HG03342 (cell line): ENCODE measurements at regions not wholly inside any gene's neighbourhood (a gene's known extent, or its start where the extent isn't known, plus 50 kb on each side); places are given as distances from the start of the nearest gene placed in this dataset.
"Not testable (repeated sequence)": the region's sequence is repeated elsewhere in the genome, so short reads cannot be mapped to it uniquely, and the experiment has no call there.

Source experiments
- ATAC-seq: cut with Tn5 transposase; IDR thresholded peaks from one replicate; pipeline ENCODE4 v1.9.1; 2021; ENCODE audit warnings: mild to moderate bottlenecking, moderate library complexity; ENCODE audit not compliant: unreplicated experiment

GRCh38 chr6:8819446-8819845 is 384.1 kb upstream of the SLC35B3 start:
- no peak for ATAC-seq

DNA sequence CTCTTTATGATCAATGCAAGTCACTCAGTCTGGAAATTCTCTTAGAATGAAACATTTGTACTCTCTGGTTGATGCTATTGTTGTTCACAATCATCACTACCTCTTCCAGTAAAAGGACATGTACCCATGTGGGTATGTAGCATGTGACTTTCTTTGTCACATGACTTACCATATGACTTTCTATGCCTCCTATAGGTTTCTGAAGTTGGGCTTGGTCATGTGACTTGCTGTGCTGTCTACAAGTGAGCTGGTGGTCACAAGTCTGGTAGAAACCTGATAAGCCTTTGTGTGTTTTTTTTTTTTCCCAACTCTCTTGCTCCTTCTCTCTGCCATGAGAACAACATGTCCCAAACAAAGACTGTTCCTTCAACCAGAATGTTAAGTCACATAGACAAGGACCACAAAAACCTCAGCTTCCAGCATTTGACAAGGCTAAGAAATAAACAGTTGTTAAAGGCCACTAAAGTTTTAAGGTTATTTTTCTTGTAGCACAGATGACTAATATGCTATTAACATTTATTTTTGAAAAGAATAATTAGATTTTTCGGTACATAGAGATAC is 379.2 kb upstream of the SLC35B3 start:
- no peak for ATAC-seq

DNA sequence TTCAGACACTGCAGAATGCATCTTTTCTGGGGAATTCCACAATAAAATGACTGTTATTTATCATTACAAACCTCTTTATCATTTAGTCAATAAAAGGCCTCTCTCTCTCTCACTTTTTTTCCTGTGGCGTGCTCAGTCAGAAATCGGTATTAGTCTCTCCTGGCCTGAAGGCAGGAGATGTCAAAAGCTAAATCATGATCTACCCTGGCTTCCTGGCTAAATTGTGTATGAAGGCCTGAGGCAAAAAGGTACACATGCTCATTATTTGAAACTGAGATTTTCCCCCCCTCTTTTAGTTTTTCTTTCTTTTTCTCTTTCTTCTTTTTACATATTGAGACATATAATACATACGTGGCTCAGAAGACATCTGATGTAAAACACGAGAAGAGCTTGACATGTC is 375.0 kb upstream of the SLC35B3 start:
- no peak for ATAC-seq

DNA sequence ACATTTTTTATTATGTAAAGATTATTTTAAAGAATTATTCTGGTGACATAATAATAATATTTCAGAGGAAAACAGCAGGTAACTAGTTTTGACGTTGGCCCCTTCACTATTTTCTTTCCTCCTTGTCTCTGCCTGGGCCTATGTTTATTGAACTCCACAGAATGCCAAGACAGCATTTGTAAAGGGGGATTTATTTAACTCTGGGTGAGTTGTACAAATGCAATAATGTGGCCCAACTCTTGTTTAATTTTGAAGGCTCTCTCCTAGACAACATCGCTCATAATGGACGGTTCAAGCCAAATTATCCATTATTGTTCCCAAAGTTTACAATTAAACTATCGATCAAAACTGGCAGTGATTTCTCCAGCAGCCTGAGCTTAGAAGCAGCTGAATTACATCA is 374.3 kb upstream of the SLC35B3 start:
- ATAC-seq: no peak

DNA sequence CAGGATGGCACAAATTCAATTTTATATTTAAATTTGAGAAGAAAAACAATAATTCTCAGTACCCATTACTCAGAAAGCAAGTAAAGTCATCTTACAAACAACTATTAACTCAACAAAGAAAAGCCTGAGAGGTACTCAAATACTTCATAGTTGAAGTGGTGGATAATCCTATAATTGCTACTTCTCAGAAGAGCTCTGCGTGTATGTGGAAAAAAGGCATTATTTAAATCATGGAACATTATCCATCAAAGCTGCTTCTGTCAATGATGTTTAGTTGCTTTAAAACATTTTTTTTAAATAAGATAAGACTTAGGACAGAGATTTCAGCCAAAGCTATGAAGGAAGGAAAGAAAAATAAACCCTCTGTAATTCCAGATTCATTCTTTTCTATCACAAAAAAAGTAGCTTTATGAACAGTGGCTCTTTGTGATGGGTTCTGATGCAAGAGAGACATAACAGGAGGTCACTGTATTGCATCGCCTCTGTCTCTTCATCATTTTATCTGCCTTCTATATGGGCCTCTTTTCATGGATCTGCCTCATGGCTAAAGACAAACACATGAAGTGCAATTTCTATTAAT is 367.9 kb upstream of the SLC35B3 start:
- ATAC-seq: no peak

- not testable (repeated sequence) for ATAC-seq
Measured at GRCh38 chr6:8802397-8802796, 367.1 kb upstream of the SLC35B3 start.

- no peak for ATAC-seq
Measured at GRCh38 chr6:8794420-8794819, 359.1 kb upstream of the SLC35B3 start.

DNA sequence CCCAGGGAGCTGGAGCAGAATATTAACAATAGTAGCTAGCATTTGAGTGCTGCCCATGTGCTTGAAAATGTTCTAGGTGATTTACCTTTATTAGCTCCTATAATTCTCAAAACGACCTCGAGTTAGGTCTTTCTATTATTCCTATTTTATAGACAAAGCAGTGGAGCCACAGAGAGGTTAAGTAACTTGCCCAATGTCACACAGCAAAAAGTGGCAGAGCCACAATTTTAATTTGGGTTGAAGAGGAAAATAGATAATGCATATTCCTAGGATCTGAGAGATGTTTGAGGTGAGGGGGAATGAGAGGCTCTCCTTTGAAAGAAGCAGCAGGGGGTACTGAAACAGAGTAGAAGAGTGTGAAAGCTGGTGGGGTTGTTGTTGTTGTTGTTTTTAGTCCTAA is 354.5 kb upstream of the SLC35B3 start:
- no peak for ATAC-seq

DNA sequence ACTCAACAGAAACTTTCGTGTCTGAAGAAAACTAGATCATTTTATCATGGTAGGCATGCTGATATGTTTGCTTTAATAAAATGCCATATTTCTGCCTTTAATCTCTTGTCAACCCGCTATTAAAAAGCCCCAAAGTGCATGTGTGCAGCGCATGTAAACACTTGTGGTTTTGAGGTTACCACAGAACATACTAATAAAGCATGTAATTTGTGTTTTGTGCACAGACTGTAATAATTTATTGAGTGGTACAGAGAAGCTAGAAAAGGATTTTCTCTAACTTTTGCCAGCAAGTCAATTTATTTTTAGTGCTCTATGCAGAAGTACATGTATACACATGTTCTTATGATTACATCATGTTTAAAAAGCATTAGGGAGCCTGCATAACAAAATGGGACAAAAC is 349.9 kb upstream of the SLC35B3 start:
- ATAC-seq: no peak

- no peak for ATAC-seq
Measured at GRCh38 chr6:8783191-8783590, 347.8 kb upstream of the SLC35B3 start.

DNA sequence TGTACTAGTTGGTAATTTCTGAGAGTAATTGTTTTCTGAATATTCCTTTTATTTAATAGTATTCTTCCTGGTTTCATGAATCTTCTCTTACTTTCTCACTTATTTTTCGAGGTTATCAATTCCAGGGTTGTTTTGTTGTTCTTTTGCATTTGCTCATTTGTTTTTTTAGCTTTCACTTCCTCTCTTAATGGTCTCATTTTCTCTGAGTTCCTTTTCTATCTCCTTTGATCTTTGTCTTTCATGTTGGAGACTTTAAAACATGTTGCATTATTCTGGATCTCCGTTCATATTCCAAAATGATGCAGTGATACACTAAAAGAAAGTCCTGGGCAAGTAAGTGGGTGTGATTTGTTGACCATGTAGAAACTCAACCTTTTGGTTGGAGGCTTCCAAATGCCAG is 345.3 kb upstream of the SLC35B3 start:
- no peak for ATAC-seq

DNA sequence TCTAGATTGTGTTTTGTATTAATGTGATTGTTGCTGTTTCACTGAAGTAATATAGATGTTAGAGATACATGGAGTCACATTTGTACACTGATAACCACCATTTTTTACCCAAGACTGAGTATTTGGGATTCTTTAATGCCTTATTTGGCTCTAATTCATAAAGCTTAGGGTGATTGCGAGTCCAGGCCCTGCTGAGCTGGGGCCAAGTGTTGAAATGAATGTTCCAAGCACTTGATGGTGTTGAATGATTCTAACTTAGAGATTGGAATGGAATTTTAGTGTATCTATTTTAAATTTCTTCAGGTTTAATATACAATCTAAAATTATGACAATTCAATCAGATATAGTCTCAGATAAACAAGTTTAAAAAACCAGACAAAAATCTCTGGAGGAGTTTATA is 329.4 kb upstream of the SLC35B3 start:
- ATAC-seq: no peak

DNA sequence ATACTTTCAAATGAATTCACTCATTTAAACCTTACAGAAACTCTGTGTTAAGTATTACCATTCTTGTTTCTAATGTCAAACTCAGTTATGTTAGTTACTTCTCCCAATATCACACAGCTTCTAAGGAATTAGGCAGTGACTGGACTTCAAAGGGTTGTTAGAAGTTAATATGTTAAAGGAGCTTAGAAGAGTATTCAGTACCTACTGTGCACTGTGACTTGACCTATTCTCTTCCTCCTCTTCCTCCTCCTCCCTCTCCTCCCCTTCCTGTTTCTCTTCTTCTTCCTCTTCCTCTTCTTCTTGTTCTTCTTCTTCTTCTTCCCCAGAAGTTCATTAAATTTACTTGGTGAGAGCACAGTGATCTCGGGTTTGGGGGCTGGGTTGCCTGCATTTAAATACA is 325.6 kb upstream of the SLC35B3 start:
- no peak for ATAC-seq

GRCh38 chr6:8758412-8758811 is 323.1 kb upstream of the SLC35B3 start:
- no peak for ATAC-seq

DNA sequence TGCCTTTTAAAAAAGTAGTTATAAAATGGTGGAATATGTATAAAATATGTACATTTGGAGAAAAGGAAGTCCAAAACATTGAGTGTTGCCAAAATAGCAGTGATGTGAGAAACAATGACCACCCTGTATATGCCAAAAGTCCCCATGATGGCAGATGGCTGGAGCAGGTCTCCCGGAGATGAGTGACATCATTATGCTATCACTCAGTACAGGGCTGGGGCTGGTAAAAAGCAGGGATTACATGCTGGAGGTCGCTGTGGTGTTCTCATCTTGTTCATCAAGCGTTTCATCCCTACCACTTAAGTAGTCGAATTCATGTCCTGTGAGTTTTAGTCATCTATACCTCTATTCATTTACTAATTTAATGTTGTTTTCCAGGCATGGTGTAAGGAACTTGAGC is 315.3 kb upstream of the SLC35B3 start:
- ATAC-seq: no peak

DNA sequence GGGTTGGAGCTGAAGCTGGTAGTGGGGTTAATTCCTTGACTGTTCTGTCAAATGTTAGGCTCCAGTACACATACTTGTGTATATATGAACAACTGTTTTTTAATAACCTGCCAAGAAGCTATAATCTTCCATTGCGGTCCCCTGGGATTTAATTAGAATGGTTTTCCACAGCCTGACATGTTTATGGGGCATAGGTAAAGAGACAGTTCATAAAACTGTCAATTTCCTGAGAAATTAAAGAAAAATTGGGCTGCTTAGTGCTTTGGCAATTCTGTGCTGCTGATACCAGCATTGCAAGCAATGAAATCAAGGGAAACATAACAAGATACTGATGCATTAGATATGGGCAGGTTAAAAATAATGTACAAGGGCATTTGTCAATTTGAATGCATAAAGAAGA is 314.1 kb upstream of the SLC35B3 start:
- no peak for ATAC-seq

GRCh38 chr6:8743170-8743745 is 307.9 kb upstream of the SLC35B3 start:
- ATAC-seq: peak; percentile 85

DNA sequence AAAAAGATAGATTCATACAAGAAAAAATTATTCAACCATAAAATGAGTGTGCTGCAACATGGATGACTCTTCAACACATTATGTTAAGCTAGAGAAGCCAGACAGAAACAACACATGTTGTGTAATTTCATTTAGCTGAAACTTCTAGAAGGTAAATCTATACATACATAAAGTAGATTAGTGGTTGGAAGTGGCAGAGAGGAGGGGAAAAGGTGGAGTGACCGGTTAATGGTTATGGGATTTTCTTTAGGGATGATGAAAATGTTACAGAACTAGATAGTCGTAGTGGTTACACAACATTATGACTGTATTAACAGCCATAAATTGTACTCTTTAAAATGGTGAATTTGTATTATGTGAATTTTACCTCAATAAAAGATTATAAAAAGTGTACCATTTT is 304.1 kb upstream of the SLC35B3 start:
- no peak for ATAC-seq

DNA sequence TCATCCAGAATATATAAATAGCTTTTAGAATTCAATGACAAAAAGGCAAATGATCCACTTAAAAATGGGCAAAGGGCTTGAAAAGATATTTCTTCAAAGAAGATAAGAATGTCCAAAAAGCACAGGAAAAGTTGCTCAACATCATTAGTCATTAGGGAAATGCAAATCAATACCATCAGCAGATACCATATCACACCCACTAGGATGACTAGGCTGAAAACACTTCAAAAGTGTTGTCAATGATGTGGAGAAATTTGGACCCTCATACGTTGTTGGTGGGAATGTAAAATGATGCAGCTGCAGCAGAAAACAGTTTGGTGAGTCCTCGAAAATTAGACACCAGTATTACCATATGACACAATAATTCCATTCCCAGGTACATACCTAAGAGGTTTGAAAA is 303.6 kb upstream of the SLC35B3 start:
- no peak for ATAC-seq

DNA sequence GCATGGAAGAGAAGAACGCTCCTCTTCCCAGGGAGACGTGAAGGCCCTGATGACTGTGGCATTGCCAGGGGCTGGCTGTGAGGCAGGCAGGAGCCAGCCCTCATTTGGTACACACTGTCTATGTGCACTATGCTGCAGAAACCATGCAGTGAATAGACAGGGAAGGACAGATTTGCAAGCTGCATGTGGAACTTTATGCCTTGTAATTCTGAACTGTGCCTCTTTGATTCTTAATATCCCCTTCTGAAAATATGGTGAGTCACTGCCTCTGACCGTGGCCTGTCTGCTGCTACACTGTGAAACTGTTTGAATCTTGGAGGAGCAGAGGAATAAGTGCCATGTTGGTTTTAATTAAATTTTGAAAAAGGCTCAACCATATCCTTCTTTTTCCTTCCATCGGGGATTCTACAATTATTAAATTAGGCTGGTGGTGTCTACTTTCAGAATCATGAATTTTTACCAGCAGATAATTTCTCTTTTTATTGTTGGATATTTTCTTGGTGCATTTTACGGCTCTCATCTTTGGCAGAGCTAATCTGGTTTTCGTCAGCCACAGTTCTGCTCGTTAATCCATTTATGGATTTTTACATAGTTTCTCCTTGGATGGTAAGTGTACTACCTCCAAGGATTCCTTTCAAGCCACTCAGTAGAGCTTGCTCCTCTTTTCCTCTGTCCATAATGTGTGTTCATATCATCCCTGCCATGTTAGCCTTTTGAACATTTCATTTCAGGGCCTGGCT is 301.0 kb upstream of the SLC35B3 start:
- no peak for ATAC-seq

DNA sequence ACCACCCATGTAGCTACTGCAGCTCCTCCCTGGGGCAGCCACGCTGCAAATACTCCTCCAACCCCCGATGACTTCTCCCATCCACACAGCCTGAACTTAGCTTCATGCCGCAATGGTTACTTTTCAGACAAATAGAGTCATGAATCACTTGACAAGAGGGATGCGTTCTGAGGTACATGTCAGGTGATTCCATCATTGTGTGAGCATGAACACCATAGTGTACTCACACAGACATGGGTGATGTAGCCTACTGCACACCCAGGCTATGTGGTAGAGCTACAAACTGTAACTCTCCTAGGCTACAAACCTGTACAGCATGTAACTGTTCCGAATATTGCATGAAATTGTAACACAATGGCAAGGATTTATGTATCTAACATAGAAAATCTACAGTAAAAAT is 298.5 kb upstream of the SLC35B3 start:
- ATAC-seq: no peak

DNA sequence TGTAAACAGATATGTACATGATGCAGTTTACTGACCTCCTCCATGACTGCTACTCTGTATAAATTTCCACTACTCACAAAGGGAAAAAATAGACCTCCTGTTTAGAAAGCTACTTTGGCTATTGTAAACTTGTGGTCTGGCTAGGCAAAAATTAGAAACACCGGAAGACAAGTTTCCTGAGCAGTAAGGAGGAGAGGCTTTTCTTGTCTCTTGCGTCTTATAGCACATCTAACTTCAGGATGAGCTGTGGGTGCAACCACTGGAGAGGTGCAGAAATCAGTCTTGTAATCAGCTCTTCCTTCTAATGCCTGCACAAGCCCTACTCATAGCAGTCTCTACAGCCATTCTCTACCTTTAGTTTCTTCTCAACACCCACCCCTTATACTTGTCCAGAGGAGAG is 296.5 kb upstream of the SLC35B3 start:
- no peak for ATAC-seq
